Mammary epithelial cell (primary cell): ENCODE measurements at regions not wholly inside any gene's neighbourhood (a gene's known extent, or its start where the extent isn't known, plus 50 kb on each side); places are given as distances from the start of the nearest gene placed in this dataset.

Source experiments
- CTCF ChIP-seq, 2 donors: IDR thresholded peaks in 1 of 2; conservative IDR thresholded peaks in 1 of 2; 2 replicates each; pipeline ENCODE4 v1.5.1; 2011 to 2012; ENCODE audit warnings: inconsistent platforms in 2 of 2, low read length in 2 of 2, mild to moderate bottlenecking in 2 of 2, control low read depth in 1 of 2, low read depth in 1 of 2; ENCODE audit not compliant: insufficient read depth in 1 of 2; ENCODE audit errors: extremely low read depth in 1 of 2
- EZH2 ChIP-seq: IDR thresholded peaks from 2 replicates; pipeline ENCODE4 v1.6.1; 2012; ENCODE audit warnings: low read length, inconsistent platforms, borderline replicate concordance

DNA sequence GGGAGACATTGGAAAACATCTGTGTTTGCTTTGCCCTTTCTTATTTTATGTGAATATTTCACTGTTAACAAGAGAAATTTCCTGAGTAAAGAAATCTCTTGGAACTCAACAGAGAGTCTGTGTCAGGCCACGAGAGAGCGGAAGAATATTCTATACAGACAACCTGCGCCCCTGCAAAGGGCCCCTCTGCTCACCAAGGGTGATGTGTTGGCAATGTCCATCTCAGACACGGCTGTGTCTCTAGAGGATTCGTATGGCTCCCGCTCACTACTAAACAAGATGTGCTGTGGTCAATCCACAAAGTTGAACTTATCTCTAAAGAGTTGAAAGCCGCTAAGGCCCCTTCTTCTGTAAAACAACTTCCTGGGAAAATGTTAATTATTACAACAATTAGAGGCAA is 241.0 kb upstream of the IRX1 start:
- no peak for TF ChIP-seq CTCF (conservative IDR thresholded peaks at IDR 0.05 in 1 of 2, IDR thresholded peaks at IDR 0.05 in 1 of 2; ENCODE audit: extremely low read depth in 1 of 2, insufficient read depth in 1 of 2, low read depth in 1 of 2, low read length in 2 of 2)
- TF ChIP-seq EZH2, result no peak
